Left ventricle myocardium inferior (tissue), 1 donor: ENCODE measurements at regions not wholly inside any gene's neighbourhood (a gene's known extent, or its start where the extent isn't known, plus 50 kb on each side); places are given as distances from the start of the nearest gene placed in this dataset.
A peak's percentile ranks its signal among the peaks of the same experiment; 100 is the strongest.

ENCODE experiments used
- DNase-seq: peaks from one replicate; pipeline ENCODE4 v3.0.0-alpha.2; 2020
- H3K27ac ChIP-seq: fragments of 200-600 bp; replicated peaks from 2 replicates; pipeline ENCODE4 v1.8.0; 2021
- H3K27me3 ChIP-seq: fragments of 200-600 bp; 2 replicates; pipeline ENCODE4 v1.8.0; 2021; ENCODE audit warnings: low read depth
- H3K36me3 ChIP-seq: fragments of 200-600 bp; 2 replicates; pipeline ENCODE4 v1.8.0; 2021
- H3K4me1 ChIP-seq: fragments of 200-600 bp; 2 replicates; pipeline ENCODE4 v1.8.0; 2021
- H3K4me3 ChIP-seq: fragments of 200-600 bp; 2 replicates; pipeline ENCODE4 v1.8.0; 2021; ENCODE audit warnings: mild to moderate bottlenecking, moderate library complexity
- H3K9me3 ChIP-seq: fragments of 200-600 bp; replicated peaks from 2 replicates; pipeline ENCODE4 v1.8.0; 2021
- intact Hi-C: fragments of 100-400 bp; cut with micrococcal nuclease; formaldehyde crosslinking; loops from one replicate; pipeline ENCODE4 v1.11.0; 2022
- TF ChIP-seq, protein P1 (sequence below): fragments of 200-600 bp; IDR thresholded peaks from 2 replicates; pipeline ENCODE4 v1.8.0; 2021; ENCODE audit warnings: antibody characterized with exemption, mild to moderate bottlenecking, borderline replicate concordance
- donor health status: DM: no; HTN: yes; CAD: no; lungs with severe emphysema.

DNA sequence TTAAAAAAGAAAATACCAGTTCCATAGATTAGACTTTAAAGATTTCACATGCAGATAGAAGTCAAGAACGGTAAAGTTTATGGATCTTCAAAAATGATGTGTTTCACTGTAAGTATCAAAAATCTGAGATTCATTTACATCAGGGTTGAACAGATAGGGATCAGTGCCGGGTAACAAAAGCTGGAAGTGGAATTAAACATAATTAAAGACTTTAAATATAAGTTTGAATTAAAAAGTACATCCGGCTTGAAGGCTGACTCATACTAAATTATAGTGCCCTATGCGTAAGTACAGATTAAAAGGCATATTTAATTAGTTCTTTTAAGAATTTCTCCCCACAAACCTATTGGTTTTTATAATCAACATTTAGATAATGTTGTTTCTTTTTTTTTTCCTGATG lies 312.7 kb downstream of the PRL start:
- DNase-seq = no peak
- Histone ChIP-seq H3K27ac (no peak overlapping the region), H3K4me3 (no peak overlapping the region), H3K27me3 (no peaks in the 10 kb centered on the region), H3K9me3 (peaks cover 9% of the 10 kb centered on the region), H3K4me1 (peaks cover 39% of the 10 kb centered on the region), H3K36me3 (no peaks in the 10 kb centered on the region)
- intact Hi-C loops = loop anchor here (5.0 kb wide), 1 partner anchor 98 kb away; no protein-coding TSS in a partner anchor
- TF ChIP-seq, protein P1, sequence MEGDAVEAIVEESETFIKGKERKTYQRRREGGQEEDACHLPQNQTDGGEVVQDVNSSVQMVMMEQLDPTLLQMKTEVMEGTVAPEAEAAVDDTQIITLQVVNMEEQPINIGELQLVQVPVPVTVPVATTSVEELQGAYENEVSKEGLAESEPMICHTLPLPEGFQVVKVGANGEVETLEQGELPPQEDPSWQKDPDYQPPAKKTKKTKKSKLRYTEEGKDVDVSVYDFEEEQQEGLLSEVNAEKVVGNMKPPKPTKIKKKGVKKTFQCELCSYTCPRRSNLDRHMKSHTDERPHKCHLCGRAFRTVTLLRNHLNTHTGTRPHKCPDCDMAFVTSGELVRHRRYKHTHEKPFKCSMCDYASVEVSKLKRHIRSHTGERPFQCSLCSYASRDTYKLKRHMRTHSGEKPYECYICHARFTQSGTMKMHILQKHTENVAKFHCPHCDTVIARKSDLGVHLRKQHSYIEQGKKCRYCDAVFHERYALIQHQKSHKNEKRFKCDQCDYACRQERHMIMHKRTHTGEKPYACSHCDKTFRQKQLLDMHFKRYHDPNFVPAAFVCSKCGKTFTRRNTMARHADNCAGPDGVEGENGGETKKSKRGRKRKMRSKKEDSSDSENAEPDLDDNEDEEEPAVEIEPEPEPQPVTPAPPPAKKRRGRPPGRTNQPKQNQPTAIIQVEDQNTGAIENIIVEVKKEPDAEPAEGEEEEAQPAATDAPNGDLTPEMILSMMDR = no peak

DNA sequence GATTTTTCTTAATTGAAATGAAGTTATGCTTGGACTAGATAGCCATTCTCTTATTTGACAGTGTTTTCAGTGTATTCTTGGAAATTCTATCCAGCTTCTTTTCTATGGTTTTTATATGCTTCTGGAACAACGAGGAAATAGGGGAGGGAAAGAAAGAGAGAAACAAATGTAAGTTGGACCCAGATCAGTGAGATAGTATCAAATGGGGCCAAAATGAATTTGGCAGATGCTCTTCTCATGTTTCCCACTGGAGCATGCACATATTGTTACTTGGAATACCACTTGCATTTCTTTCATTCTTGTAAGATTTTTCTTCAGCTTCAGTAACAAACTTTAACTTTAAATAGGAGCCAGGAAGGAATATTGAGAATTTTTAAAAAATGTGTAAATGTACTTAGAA lies 312.3 kb downstream of the PRL start:
- Histone ChIP-seq H3K4me3 (no peak overlapping the region), H3K9me3 (peaks cover 9% of the 10 kb centered on the region), H3K4me1 (peaks cover 39% of the 10 kb centered on the region), H3K27ac (no peak overlapping the region), H3K36me3 (no peaks in the 10 kb centered on the region), H3K27me3 (no peaks in the 10 kb centered on the region)
- TF ChIP-seq, protein P1 = no peak
- intact Hi-C loops = loop anchor here (5.0 kb wide), 1 partner anchor 98 kb away; no protein-coding TSS in a partner anchor
- no peak for DNase-seq

DNA sequence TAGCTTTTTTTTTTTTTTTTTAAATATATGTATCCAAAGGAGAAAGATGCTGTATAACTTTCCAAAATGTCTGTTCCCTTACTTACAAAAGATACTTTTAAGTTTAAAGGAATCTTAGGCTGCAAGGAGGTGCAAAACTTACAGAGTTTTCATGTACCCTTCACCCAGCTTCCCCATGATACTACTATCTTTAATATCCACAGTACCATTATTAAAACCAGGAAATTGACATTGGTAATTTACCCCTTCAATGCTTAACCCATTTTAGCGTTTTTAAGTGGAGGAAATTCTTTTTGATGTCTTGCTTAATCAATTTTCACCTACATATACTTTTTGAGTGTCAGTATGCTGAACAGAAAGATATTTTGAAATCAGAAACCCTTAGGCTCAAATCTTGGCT lies 310.9 kb downstream of the PRL start:
- Histone ChIP-seq H3K9me3 (peaks cover 8% of the 10 kb centered on the region), H3K36me3 (no peaks in the 10 kb centered on the region), H3K27ac (peak overlapping the region; percentile 75), H3K27me3 (no peaks in the 10 kb centered on the region), H3K4me1 (peaks cover 39% of the 10 kb centered on the region), H3K4me3 (no peak overlapping the region)
- intact Hi-C loops = no loop called here
- TF ChIP-seq, protein P1 = no peak
- no peak for DNase-seq

DNA sequence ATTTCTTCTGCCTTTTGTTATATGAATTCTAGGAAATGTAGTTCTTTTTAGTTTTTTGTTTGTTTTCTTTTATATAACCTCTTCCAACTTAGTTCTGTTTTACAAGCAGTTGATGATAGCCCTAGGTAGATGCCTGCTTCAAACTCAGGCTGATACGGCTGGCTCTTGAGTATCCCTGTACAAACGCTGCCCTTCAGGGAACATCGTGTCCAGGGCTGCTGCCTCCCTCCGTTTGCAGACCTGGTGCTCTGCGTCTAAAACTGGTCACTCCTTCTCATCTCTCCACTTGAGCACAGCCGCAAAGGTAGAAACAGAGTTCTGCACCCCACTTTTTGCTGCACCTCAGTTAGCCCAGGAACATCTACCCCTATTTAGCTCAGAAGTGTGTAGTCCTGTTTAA lies 310.1 kb downstream of the PRL start:
- peak overlapping the region; percentile 49 for H3K4me3 ChIP-seq
- no peak for DNase-seq
- H3K27me3 ChIP-seq = no peaks in the 10 kb centered on the region
- peak overlapping the region; percentile 75 for H3K27ac ChIP-seq
- H3K9me3 ChIP-seq = peaks cover under 1% of the 10 kb centered on the region
- no peaks in the 10 kb centered on the region for H3K36me3 ChIP-seq
- H3K4me1 ChIP-seq = peaks cover 39% of the 10 kb centered on the region
- TF ChIP-seq, protein P1 = no peak
- intact Hi-C loops = no loop called here

DNA sequence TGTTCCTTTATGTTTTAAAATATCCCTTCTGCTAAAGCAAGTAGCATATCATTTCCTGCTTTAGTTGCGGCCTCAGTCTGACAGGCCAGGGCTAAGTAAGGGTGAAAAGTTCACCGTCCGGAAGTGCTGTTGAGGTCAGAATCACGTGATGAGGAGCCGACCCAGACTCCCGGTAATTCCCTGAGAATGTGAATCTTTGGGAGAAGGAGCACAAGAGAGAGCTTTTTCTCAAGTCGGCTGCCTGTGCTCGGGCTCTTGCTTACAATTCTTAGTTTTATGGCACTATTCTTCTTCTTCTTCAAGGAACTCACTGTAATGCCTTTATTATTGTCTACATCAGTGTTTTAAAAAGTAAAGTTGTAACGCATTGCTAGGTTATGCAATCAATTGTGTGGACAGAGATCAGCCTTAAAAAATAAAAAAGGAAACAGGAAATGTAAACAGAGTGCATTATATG lies 309.3 kb downstream of the PRL start:
- Histone ChIP-seq H3K9me3 (no peaks in the 10 kb centered on the region), H3K27ac (peak overlapping the region; percentile 75), H3K27me3 (no peaks in the 10 kb centered on the region), H3K4me3 (peak overlapping the region; percentile 49), H3K36me3 (no peaks in the 10 kb centered on the region), H3K4me1 (peaks cover 39% of the 10 kb centered on the region)
- intact Hi-C loops = no loop called here
- DNase-seq = peak; percentile 53
- TF ChIP-seq, protein P1 = no peak
